Heart right ventricle (tissue), 16 donors: ENCODE measurements at regions not wholly inside any gene's neighbourhood (a gene's known extent, or its start where the extent isn't known, plus 50 kb on each side); places are given as distances from the start of the nearest gene placed in this dataset.

ENCODE experiments used
- ATAC-seq, 8 donors: fragments of 200-7000 bp; cut with Tn5 transposase; one replicate each; pipeline ENCODE4 v1.9.1; 2020; ENCODE audit warnings: mild to moderate bottlenecking in 8 of 8, moderate library complexity in 8 of 8, moderate number of reproducible peaks in 1 of 8
- DNase-seq, 2 donors: peaks; one replicate each; pipeline ENCODE4 v3.0.0-alpha.2; 2020
- H3K27ac ChIP-seq, 10 donors: fragments of 200-600 bp; sonication (generic) in 2 of 10; one replicate each; pipeline versions ENCODE4 v1.5.0 to v1.8.0; 2020 to 2022; ENCODE audit warnings: mild to moderate bottlenecking in 3 of 10
- H3K27me3 ChIP-seq, 7 donors: fragments of 200-600 bp; one replicate each; pipeline ENCODE4 v1.8.0; 2021 to 2022; ENCODE audit warnings: mild to moderate bottlenecking in 2 of 7
- H3K36me3 ChIP-seq, 9 donors: fragments of 200-600 bp; sonication (generic) in 1 of 9; one replicate each; pipeline versions ENCODE4 v1.5.0 to v1.8.0; 2020 to 2022; ENCODE audit warnings: mild to moderate bottlenecking in 2 of 9
- H3K4me1 ChIP-seq, 9 donors: fragments of 200-600 bp; sonication (generic) in 1 of 9; one replicate each; pipeline versions ENCODE4 v1.5.0 to v1.8.0; 2020 to 2022; ENCODE audit warnings: mild to moderate bottlenecking in 4 of 9
- H3K4me3 ChIP-seq, 10 donors: fragments of 200-600 bp; sonication (generic) in 2 of 10; one replicate each; pipeline versions ENCODE4 v1.5.0 to v1.8.0; 2020 to 2022; ENCODE audit warnings: mild to moderate bottlenecking in 7 of 10, moderate library complexity in 2 of 10
- H3K9me3 ChIP-seq, 11 donors: fragments of 200-600 bp in 10 of 11; sonication (generic) in 2 of 11; one replicate each; pipeline versions ENCODE4 v1.5.0 to v1.8.0; 2013 to 2022; ENCODE audit warnings: mild to moderate bottlenecking in 2 of 11, control low read depth in 1 of 11, moderate library complexity in 1 of 11
- WGBS, 2 donors: extraction: QIAGEN DNeasy Blood & Tissue Kit; methylation state at CpG; one replicate each; pipeline ENCODE4 v1.1.7; 2013; ENCODE audit warnings: inconsistent platforms in 1 of 2; 5-methylcytosine and 5-hydroxymethylcytosine counted together
- intact Hi-C, 10 donors: fragments of 100-400 bp; cut with DNase I; formaldehyde crosslinking; loops; one replicate each; pipeline versions ENCODE4 v1.11.1 to v1.14.2; 2022
- TF ChIP-seq, protein P1 (sequence below), 9 donors: fragments of 200-600 bp; sonication (generic) in 2 of 9; IDR thresholded peaks; one replicate each; pipeline versions ENCODE4 v1.5.0 to v1.8.0; 2021 to 2022; ENCODE audit warnings: antibody characterized with exemption in 9 of 9, mild to moderate bottlenecking in 5 of 9, moderate library complexity in 1 of 9
- donor health status: Arrhythmogenic right ventricular cardiomyopathy.
- donor health status: ischemic (EF 13 %, LVEDD 7.1; RV severe dilation, severe dysfunction).
- donor health status: healthy with polysubstance abuse.
- donor health status: DM: no; HTN: yes; CAD: no.
- donor health status: DM: no; HTN: no; CAD: no.
- donor health status: ischemic (EF 25% LVEDD 6.9; RV normal size, moderate dysfunction).
- donor health status: ischemic (EF 25% LVEDD 5.7; RV mildly dilated, moderate dysfunction).
- donor health status: healthy.
- donor health status: DM: yes; HTN: yes; CAD: no.
- donor health status: Ischemic cardiomyopathy.
- donor health status: ischemic (EF 35%, LVEDD 5.7; RV mildly dilated, moderate dysfunction).
- donor health status: nonischemic (EF 11% LVEDD 7.7; RV severe dilation, severe dysfunction).
- donor health status: DM: yes; HTN: yes; CAD: no.
- donor health status: PGD.
- donor health status: ischemic (EF 29% LVEDD 5.4; RV normal size, mild dysfunction).
- donor health status: nonischemic (EF 23%, LVEDD 6.1; RV moderate dilation, normal function).

DNA sequence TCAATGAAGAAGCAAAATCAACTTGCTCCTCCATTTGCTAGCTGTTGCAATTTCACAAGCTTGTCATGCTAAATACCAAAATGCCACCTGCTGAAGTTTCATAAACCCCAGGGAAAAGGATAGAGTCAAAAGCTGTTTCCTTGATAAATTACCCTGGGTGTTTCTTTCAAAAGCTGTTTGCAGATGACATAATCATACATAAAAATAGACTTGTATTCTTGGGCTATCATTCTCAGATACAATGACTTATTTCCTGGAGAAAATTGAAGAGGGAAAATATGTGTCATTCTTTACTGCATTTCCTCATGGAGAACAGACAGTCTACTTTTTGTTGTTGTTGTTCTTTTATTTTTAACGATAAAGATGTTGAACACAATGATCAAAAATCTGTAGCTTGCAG lies 119.2 kb downstream of the GALC start:
- peak overlapping the region in 3 of 10 donors; percentile 23 to 57 (median 40) for H3K27ac ChIP-seq
- peaks cover 0 to 3% (median 0%) of the 10 kb centered on the region in 7 donors for H3K27me3 ChIP-seq
- peak in 5 of 8 donors; percentile 35 to 49 (median 39) for ATAC-seq
- no peak for DNase-seq
- H3K4me1 ChIP-seq = peaks cover 0 to 20% (median 7%) of the 10 kb centered on the region in 9 donors
- intact Hi-C loops = no loop called here
- H3K36me3 ChIP-seq = no peaks in the 10 kb centered on the region
- WGBS, 2 donors = 41 to 50% methylated on average over 1 of the region's 1 CpG
- TF ChIP-seq, protein P1, sequence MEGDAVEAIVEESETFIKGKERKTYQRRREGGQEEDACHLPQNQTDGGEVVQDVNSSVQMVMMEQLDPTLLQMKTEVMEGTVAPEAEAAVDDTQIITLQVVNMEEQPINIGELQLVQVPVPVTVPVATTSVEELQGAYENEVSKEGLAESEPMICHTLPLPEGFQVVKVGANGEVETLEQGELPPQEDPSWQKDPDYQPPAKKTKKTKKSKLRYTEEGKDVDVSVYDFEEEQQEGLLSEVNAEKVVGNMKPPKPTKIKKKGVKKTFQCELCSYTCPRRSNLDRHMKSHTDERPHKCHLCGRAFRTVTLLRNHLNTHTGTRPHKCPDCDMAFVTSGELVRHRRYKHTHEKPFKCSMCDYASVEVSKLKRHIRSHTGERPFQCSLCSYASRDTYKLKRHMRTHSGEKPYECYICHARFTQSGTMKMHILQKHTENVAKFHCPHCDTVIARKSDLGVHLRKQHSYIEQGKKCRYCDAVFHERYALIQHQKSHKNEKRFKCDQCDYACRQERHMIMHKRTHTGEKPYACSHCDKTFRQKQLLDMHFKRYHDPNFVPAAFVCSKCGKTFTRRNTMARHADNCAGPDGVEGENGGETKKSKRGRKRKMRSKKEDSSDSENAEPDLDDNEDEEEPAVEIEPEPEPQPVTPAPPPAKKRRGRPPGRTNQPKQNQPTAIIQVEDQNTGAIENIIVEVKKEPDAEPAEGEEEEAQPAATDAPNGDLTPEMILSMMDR (IDR thresholded peaks at IDR 0.05) = no peak
- no peak overlapping the region for H3K4me3 ChIP-seq
- H3K9me3 ChIP-seq = no peaks in the 10 kb centered on the region

DNA sequence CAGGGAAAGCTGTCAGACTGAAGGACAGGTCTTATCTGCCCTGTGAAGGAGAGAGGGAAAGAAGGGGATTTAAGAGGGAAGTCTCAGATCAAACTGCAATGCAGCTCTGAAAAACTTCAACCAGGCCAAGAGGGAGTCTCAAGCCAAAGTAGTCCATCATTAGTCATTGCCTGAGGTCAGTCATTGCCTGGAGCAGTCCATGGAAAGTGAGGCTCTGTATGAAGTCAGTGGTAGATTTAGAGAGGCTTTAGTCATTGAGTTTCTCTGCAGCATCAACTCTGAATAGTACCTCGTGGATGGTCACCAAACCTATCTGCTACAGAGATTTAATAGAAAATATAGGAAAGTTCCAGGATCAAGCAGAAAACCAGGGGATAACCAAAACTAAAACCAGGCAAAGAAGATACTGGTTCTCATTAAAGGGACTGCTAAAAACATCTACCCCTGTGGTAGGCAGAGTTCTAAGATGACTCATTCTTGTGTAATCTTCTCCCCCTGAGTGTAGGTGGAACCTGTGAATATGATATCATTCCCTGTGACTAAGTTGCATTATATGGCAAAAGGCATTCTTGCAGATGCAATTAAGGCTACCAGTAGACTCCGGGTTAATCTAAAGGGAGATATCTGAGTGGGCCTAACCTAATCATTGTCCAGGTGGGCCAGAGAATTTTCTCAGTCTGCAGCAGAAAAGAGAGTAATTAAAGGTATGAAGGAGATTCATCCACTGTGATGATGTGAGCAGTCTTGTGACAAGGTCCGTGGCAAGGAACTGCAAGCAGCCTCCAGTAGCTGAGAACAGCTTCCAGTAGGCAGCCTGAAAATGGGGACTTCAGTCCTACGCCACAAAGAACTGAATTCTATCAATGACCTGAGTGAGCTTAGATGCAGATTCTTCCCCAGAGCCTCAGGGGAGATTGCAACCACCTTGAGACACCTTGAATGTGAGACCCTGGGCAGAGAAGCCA lies 123.1 kb downstream of the GALC start:
- Histone ChIP-seq H3K4me1 (peaks cover 0 to 20% (median 7%) of the 10 kb centered on the region in 9 donors), H3K27ac (peak overlapping the region in 2 of 10 donors; percentile 22 to 31), H3K9me3 (no peaks in the 10 kb centered on the region), H3K27me3 (peaks cover 0 to 4% (median 0%) of the 10 kb centered on the region in 7 donors), H3K4me3 (no peak overlapping the region), H3K36me3 (no peaks in the 10 kb centered on the region)
- intact Hi-C loops = no loop called here
- no peak for DNase-seq
- ATAC-seq = peak in 6 of 8 donors; percentile 16 to 86 (median 73)
- 81 to 83% methylated on average over 4 of the region's 4 CpGs for WGBS, 2 donors
- TF ChIP-seq, protein P1 (IDR thresholded peaks at IDR 0.05) = no peak

DNA sequence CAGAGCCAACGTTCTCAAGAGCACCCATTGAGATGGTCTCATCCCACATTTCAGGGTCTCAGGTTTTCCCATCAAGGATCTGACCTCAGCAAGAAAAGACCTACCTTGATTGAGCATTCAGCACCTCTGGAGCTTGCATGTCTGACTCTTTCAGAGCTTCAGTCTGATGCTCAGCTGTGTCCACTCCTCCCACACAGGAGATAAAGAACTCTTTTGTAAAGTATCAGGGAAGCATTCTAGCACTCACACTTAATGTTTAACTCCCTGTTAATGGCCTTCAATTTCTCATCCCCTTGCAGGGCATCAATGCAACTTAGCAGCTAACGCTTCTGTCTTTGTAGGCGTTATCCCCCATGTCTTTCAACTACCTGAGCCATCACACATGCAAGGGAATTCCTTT lies 124.1 kb downstream of the GALC start:
- no peak for ATAC-seq

DNA sequence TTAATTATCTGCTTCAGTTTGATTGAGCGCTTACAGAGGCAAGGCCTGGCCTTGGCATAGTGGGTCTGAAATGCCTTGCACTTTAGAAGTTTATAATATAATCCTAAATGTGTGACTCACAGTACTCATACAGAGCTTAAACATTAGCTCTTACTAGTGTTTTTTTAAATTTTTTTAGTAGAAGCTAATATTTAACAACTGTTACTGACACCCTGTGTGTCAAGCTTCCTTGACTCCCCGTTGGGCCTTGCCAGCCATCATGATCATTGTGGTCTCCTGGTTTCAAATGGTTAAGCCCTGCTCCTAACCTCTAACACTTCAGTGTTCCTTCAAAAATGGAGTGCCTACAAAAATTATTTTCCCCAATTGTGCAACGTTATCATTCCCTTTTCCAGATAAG lies 126.9 kb downstream of the GALC start:
- DNase-seq (no peak), ATAC-seq (no peak)
- Histone ChIP-seq H3K27ac (no peak overlapping the region), H3K27me3 (peaks cover 0 to 4% (median 0%) of the 10 kb centered on the region in 7 donors), H3K9me3 (no peaks in the 10 kb centered on the region), H3K36me3 (no peaks in the 10 kb centered on the region), H3K4me3 (no peak overlapping the region), H3K4me1 (peaks cover 0 to 7% (median 0%) of the 10 kb centered on the region in 9 donors)
- intact Hi-C loops = no loop called here
- TF ChIP-seq, protein P1 (IDR thresholded peaks at IDR 0.05) = no peak
- 86 to 88% methylated on average over 3 of the region's 3 CpGs for WGBS, 2 donors

More for the DNA sequence above, 124.1 kb downstream of the GALC start:
- no peak overlapping the region for H3K4me3 ChIP-seq
- intact Hi-C loops = no loop called here
- TF ChIP-seq, protein P1 (IDR thresholded peaks at IDR 0.05) = no peak
- peaks cover 0 to 18% (median 7%) of the 10 kb centered on the region in 9 donors for H3K4me1 ChIP-seq
- H3K27me3 ChIP-seq = peaks cover 0 to 4% (median 0%) of the 10 kb centered on the region in 7 donors
- DNase-seq = no peak
- no peaks in the 10 kb centered on the region for H3K36me3 ChIP-seq
- H3K9me3 ChIP-seq = no peaks in the 10 kb centered on the region
- H3K27ac ChIP-seq = peak overlapping the region in 2 of 10 donors; percentile 22 to 31
- 72% methylated on average over 3 of the region's 3 CpGs for WGBS, 2 donors
